ENCODE measurements at regions not wholly inside any gene's neighbourhood (a gene's known extent, or its start where the extent isn't known, plus 50 kb on each side); places are given as distances from the start of the nearest gene placed in this dataset.
A peak's percentile ranks its signal among the peaks of the same experiment; 100 is the strongest.

- ATAC-seq (ENCODE audit: low read depth): no peak
- CTCF ChIA-PET: no interaction called here
These were observed 85.5 kb upstream of the GPC1 start for GRCh38 chr2:240350006-240350355.

More at GRCh38 chr2:240350006-240350355, 85.5 kb upstream of the GPC1 start:
- no peak for TF ChIP-seq RCOR1 (IDR thresholded peaks at IDR 0.05; ENCODE audit: insufficient replicate concordance, low read length)
- no peak for TF ChIP-seq BHLHE40 (IDR thresholded peaks at IDR 0.05; ENCODE audit: low read depth, low read length)
- no peak for TF ChIP-seq SMC3 (IDR thresholded peaks at IDR 0.05; ENCODE audit: low read depth, low read length)
- TF ChIP-seq POLR2A (IDR thresholded peaks at IDR 0.05; ENCODE audit: low read depth, low read length): no peak
- TF ChIP-seq ELK1 (IDR thresholded peaks at IDR 0.05; ENCODE audit: borderline replicate concordance, low read depth, low read length): no peak
- no peak for TF ChIP-seq MAZ (IDR thresholded peaks at IDR 0.05; ENCODE audit: borderline replicate concordance, low read depth, low read length)
- TF ChIP-seq MXI1 (IDR thresholded peaks at IDR 0.05; ENCODE audit: borderline replicate concordance, low read depth, low read length): no peak
- TF ChIP-seq RFX5 (IDR thresholded peaks at IDR 0.05; ENCODE audit: low read depth, low read length): no peak
- TF ChIP-seq CHD1 (IDR thresholded peaks at IDR 0.05; ENCODE audit: low read depth, low read length): no peak
- no peak for TF ChIP-seq CEBPB (IDR thresholded peaks at IDR 0.05; ENCODE audit: low read depth, low read length)
- TF ChIP-seq USF2 (IDR thresholded peaks at IDR 0.05; ENCODE audit: low read depth, low read length): no peak
- no peak for TF ChIP-seq RAD21 (IDR thresholded peaks at IDR 0.05; ENCODE audit: low read length)
- TF ChIP-seq CTCF (conservative IDR thresholded peaks at IDR 0.05; ENCODE audit: low read depth, low read length): no peak
- TF ChIP-seq MAFK (IDR thresholded peaks at IDR 0.05; ENCODE audit: low read depth, low read length): no peak
- no peak overlapping the region for H2BK15ac ChIP-seq (ENCODE audit: low read depth, low read length)
- H3K79me1 ChIP-seq (ENCODE audit: low read depth in 1 of 2, low read length in 2 of 2): no peaks in the 10 kb centered on the region
- POLR2A ChIA-PET (ENCODE audit: unreplicated experiment): interaction anchor here (0.7 kb wide), 1 partner anchor 24 kb away, joined by 4 read pairs; no protein-coding TSS in a partner anchor
- H2AK5ac ChIP-seq (ENCODE audit: low read depth, low read length): no peak overlapping the region
- no peak overlapping the region for H3K18ac ChIP-seq (ENCODE audit: low read depth, low read length)
- BruUV-seq (replicated peaks): no TSS peak
- H2AK9ac ChIP-seq (replicated peaks; ENCODE audit: low read depth, low read length, poor library complexity): peak overlapping the region; percentile 78
- H3K4me2 ChIP-seq (ENCODE audit: low read depth, low read length): no peak overlapping the region
- H2AFZ ChIP-seq (replicated peaks; ENCODE audit: low read length, poor library complexity): no peak overlapping the region
- dilution Hi-C loops (cut with HindIII; ENCODE audit: low sequenced_read_pairs, unreplicated experiment) (no loop called here), in situ Hi-C loops (cut with MboI; ENCODE audit: low sequenced_read_pairs) (no loop called here), intact Hi-C loops (cut with micrococcal nuclease) (no loop called here)
- no peak overlapping the region for H3K56ac ChIP-seq (ENCODE audit: extremely low read depth, insufficient read depth, low read length)
- WGBS, 2 experiments (ENCODE audit: extremely low coverage in 2 of 2, insufficient read length in 1 of 2): no CpG with 5 or more reads among the region's 8 CpGs
- no peak overlapping the region for H4K8ac ChIP-seq (ENCODE audit: low read depth in 2 of 2, low read length in 2 of 2)
- no peak overlapping the region for H3K23ac ChIP-seq (ENCODE audit: low read depth, low read length)
- H4K91ac ChIP-seq (ENCODE audit: insufficient read depth, low read depth, low read length): no peak overlapping the region
- no peak overlapping the region for H3K27ac ChIP-seq (ENCODE audit: insufficient read depth, low read length)
- no peaks in the 10 kb centered on the region for H3K36me3 ChIP-seq (ENCODE audit: control insufficient read depth, insufficient read depth, low read length)
- peaks cover 10% of the 10 kb centered on the region for H3K9me3 ChIP-seq (ENCODE audit: control insufficient read depth, insufficient read depth, low read length)
- no peak overlapping the region for H2BK120ac ChIP-seq (ENCODE audit: low read depth, low read length)
- no peaks in the 10 kb centered on the region for H3K9me1 ChIP-seq (ENCODE audit: insufficient read depth, low read length)
- no peak overlapping the region for H3K4ac ChIP-seq (ENCODE audit: low read depth, low read length)
- no peaks in the 10 kb centered on the region for H4K20me1 ChIP-seq (ENCODE audit: insufficient read depth, low read length)
- H2BK20ac ChIP-seq (ENCODE audit: low read depth, low read length): no peak overlapping the region
- no peaks in the 10 kb centered on the region; the same call in 1 of the 2 replicates for H3K4me1 ChIP-seq (ENCODE audit: control insufficient read depth, insufficient read depth, low read length)
- H2BK5ac ChIP-seq (ENCODE audit: low read depth, low read length, poor library complexity, severe bottlenecking): no peak overlapping the region
- no peak overlapping the region for H3K4me3 ChIP-seq (ENCODE audit: insufficient read depth, low read depth, low read length)
- DNase-seq: no peak
- no peak overlapping the region for H3K14ac ChIP-seq (replicated peaks; ENCODE audit: low read depth, low read length)
- H3K27me3 ChIP-seq (ENCODE audit: control insufficient read depth, insufficient read depth, low read length): peaks cover 36% of the 10 kb centered on the region
- H3K9ac ChIP-seq (ENCODE audit: low read depth, low read length): no peak overlapping the region
- H4K5ac ChIP-seq (ENCODE audit: low read depth, low read length): no peak overlapping the region

Data from IMR-90 (cell line).